ENCODE measurements at regions not wholly inside any gene's neighbourhood (a gene's known extent, or its start where the extent isn't known, plus 50 kb on each side); places are given as distances from the start of the nearest gene placed in this dataset.

- ChIA-PET CTCF (interaction anchor here (0.6 to 0.7 kb wide), 2 partner anchors 10 to 21 kb away, joined by 3 read pairs; no protein-coding TSS in a partner anchor), POLR2A (no interaction called here)
- H3K4me3 ChIP-seq (ENCODE audit: low read depth, low read length) = no peak overlapping the region
- no peaks in the 10 kb centered on the region for H3K4me1 ChIP-seq (ENCODE audit: control insufficient read depth, insufficient read depth, low read length)
- no peak overlapping the region for H3K27ac ChIP-seq (ENCODE audit: extremely low read depth, low read depth, low read length)
- no peaks in the 10 kb centered on the region for H3K36me3 ChIP-seq (ENCODE audit: control insufficient read depth in 2 of 2, insufficient read depth in 1 of 2, low read length in 2 of 2)
- no peak for TF ChIP-seq ZNF747 (tag by site-specific recombination; IDR thresholded peaks at IDR 0.05)
- peak; percentile 54; the same call in 1 of the 2 replicates for TF ChIP-seq TCF7L2 (IDR thresholded peaks at IDR 0.05; ENCODE audit: borderline replicate concordance, low read depth, low read length)
- TF ChIP-seq, protein P1, sequence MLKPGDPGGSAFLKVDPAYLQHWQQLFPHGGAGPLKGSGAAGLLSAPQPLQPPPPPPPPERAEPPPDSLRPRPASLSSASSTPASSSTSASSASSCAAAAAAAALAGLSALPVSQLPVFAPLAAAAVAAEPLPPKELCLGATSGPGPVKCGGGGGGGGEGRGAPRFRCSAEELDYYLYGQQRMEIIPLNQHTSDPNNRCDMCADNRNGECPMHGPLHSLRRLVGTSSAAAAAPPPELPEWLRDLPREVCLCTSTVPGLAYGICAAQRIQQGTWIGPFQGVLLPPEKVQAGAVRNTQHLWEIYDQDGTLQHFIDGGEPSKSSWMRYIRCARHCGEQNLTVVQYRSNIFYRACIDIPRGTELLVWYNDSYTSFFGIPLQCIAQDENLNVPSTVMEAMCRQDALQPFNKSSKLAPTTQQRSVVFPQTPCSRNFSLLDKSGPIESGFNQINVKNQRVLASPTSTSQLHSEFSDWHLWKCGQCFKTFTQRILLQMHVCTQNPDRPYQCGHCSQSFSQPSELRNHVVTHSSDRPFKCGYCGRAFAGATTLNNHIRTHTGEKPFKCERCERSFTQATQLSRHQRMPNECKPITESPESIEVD (tag by site-specific recombination; IDR thresholded peaks at IDR 0.05) = peak; percentile 39; the same call in 1 of the 2 replicates
- no peak for TF ChIP-seq ZNF596 (tag by site-specific recombination; IDR thresholded peaks at IDR 0.05)
- TF ChIP-seq ZNF530 (tag by site-specific recombination; IDR thresholded peaks at IDR 0.05; ENCODE audit: low read depth) = no peak
- no peak for TF ChIP-seq ZNF664 (tag by site-specific recombination; IDR thresholded peaks at IDR 0.05)
- TF ChIP-seq ZNF366 (tag by site-specific recombination; conservative IDR thresholded peaks at IDR 0.05) = no peak
- no peak for TF ChIP-seq EGR2 (tag by site-specific recombination; IDR thresholded peaks at IDR 0.05; ENCODE audit: low read depth)
- TF ChIP-seq ZSCAN5A (tag by site-specific recombination; IDR thresholded peaks at IDR 0.05) = no peak
- TF ChIP-seq OSR2 (tag by site-specific recombination; IDR thresholded peaks at IDR 0.05) = no peak
- TF ChIP-seq ZNF223 (tag by site-specific recombination; IDR thresholded peaks at IDR 0.05) = no peak
- no peak for TF ChIP-seq IKZF3 (tag by site-specific recombination; IDR thresholded peaks at IDR 0.05)
- no peaks in the 10 kb centered on the region for H3K9me3 ChIP-seq (ENCODE audit: control insufficient read depth, insufficient read depth, low read depth, low read length)
Observed at GRCh38 chr13:73865027-73865426, 269.2 kb downstream of the KLF12 start.

GRCh38 chr13:73861136-73861535 lies 273.1 kb downstream of the KLF12 start:
- TF ChIP-seq ZNF138 (tag by site-specific recombination; IDR thresholded peaks at IDR 0.05; ENCODE audit: borderline replicate concordance) (no peak), GLI2 (tag by site-specific recombination; IDR thresholded peaks at IDR 0.05; ENCODE audit: borderline replicate concordance, low read depth) (no peak), ZNF292 (tag by site-specific recombination; IDR thresholded peaks at IDR 0.05; ENCODE audit: borderline replicate concordance, low read depth) (no peak), ZNF10 (tag by site-specific recombination; IDR thresholded peaks at IDR 0.05) (no peak)
- CTCF ChIA-PET = interaction anchor here (0.6 to 0.7 kb wide), 2 partner anchors 12 to 26 kb away, joined by 3 to 4 read pairs; no protein-coding TSS in a partner anchor

GRCh38 chr13:73860501-73860900 lies 273.7 kb downstream of the KLF12 start:
- H3K27ac ChIP-seq (ENCODE audit: extremely low read depth, low read depth, low read length) = no peak overlapping the region
- POLR2A ChIA-PET = no interaction called here
- no peaks in the 10 kb centered on the region for H3K4me1 ChIP-seq (ENCODE audit: control insufficient read depth, insufficient read depth, low read length)
- H3K36me3 ChIP-seq (ENCODE audit: control insufficient read depth in 2 of 2, insufficient read depth in 1 of 2, low read length in 2 of 2) = no peaks in the 10 kb centered on the region
- no peaks in the 10 kb centered on the region for H3K9me3 ChIP-seq (ENCODE audit: control insufficient read depth, insufficient read depth, low read depth, low read length)
- no peak overlapping the region for H3K4me3 ChIP-seq (ENCODE audit: low read depth, low read length)
- CTCF ChIA-PET = interaction anchor here (0.6 kb wide), 1 partner anchor 12 kb away, joined by 4 read pairs; no protein-coding TSS in a partner anchor
- no peak for TF ChIP-seq ZNF292 (tag by site-specific recombination; IDR thresholded peaks at IDR 0.05; ENCODE audit: borderline replicate concordance, low read depth)
- TF ChIP-seq, protein P2, sequence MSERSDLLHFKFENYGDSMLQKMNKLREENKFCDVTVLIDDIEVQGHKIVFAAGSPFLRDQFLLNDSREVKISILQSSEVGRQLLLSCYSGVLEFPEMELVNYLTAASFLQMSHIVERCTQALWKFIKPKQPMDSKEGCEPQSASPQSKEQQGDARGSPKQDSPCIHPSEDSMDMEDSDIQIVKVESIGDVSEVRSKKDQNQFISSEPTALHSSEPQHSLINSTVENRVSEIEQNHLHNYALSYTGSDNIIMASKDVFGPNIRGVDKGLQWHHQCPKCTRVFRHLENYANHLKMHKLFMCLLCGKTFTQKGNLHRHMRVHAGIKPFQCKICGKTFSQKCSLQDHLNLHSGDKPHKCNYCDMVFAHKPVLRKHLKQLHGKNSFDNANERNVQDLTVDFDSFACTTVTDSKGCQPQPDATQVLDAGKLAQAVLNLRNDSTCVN (tag by site-specific recombination; optimal IDR thresholded peaks at IDR 0.05) = no peak
- TF ChIP-seq OSR2 (tag by site-specific recombination; IDR thresholded peaks at IDR 0.05) = no peak
- no peak for TF ChIP-seq ZNF521 (tag by site-specific recombination; IDR thresholded peaks at IDR 0.05)
- no peak for TF ChIP-seq ZNF654 (tag by site-specific recombination; IDR thresholded peaks at IDR 0.05; ENCODE audit: low read depth)

More at GRCh38 chr13:73861136-73861535, 273.1 kb downstream of the KLF12 start:
- Histone ChIP-seq H3K4me3 (ENCODE audit: low read depth, low read length) (no peak overlapping the region), H3K36me3 (ENCODE audit: control insufficient read depth in 2 of 2, insufficient read depth in 1 of 2, low read length in 2 of 2) (no peaks in the 10 kb centered on the region), H3K4me1 (ENCODE audit: control insufficient read depth, insufficient read depth, low read length) (no peaks in the 10 kb centered on the region), H3K9me3 (ENCODE audit: control insufficient read depth, insufficient read depth, low read depth, low read length) (no peaks in the 10 kb centered on the region), H3K27ac (ENCODE audit: extremely low read depth, low read depth, low read length) (no peak overlapping the region)
- POLR2A ChIA-PET = no interaction called here

Data from HEK293 (cell line).